SK-N-SH (cell line): ENCODE measurements at regions not wholly inside any gene's neighbourhood (a gene's known extent, or its start where the extent isn't known, plus 50 kb on each side); places are given as distances from the start of the nearest gene placed in this dataset.
A peak's percentile ranks its signal among the peaks of the same experiment; 100 is the strongest.

Source experiments
- FOSL2 ChIP-seq: IDR thresholded peaks from 2 replicates; pipeline ENCODE4 v1.4.0; 2012; ENCODE audit warnings: low read depth, mild to moderate bottlenecking, moderate library complexity, borderline replicate concordance
- SMC3 ChIP-seq: IDR thresholded peaks from 2 replicates; pipeline ENCODE4 v1.6.1; 2012; ENCODE audit warnings: low read depth, low read length, improper control_type of control experiment
- TF ChIP-seq, protein P1 (sequence below): fragments of 200-600 bp; sonication (generic); IDR thresholded peaks from 2 replicates; pipeline ENCODE4 v1.6.1; 2017; ENCODE audit warnings: antibody characterized with exemption, mild to moderate bottlenecking, moderate library complexity

DNA sequence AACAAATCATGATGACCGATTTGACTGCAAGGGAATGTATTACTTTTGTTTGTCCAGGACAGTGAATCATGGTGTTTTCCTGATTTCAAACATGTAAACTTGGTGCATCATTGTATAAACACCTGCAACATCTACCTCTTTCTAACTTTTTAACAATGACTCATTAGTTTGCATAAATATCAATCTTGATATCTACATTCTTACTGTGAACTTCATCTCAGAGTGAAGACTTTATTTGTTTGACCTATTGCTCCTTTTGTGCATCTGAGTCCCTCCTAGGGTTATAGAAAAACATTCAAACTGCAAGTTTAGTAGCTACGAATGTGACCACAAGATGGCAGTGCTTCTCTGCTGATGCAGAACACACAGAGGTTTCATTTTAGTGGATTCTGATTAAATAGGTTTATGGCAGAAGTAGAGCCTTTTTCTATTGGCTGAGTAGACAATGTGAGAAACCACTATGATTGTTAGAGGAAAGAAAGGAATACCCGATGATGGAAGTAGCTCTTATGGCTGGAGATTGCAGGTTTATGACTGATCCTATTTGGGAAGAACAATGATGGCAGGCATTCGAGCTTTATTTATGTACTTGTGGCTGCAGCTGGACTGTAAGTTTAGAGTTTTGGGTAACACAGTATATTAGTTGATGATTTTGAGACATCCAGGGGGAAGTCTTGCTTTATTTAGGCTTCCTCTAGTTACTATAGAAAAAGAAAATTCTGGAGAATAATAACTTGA, 244.2 kb upstream of the OR4E1 start:
- TF ChIP-seq FOSL2 (no peak), SMC3 (peak; percentile 19; the same call in 1 of the 2 replicates)
- TF ChIP-seq, protein P1, sequence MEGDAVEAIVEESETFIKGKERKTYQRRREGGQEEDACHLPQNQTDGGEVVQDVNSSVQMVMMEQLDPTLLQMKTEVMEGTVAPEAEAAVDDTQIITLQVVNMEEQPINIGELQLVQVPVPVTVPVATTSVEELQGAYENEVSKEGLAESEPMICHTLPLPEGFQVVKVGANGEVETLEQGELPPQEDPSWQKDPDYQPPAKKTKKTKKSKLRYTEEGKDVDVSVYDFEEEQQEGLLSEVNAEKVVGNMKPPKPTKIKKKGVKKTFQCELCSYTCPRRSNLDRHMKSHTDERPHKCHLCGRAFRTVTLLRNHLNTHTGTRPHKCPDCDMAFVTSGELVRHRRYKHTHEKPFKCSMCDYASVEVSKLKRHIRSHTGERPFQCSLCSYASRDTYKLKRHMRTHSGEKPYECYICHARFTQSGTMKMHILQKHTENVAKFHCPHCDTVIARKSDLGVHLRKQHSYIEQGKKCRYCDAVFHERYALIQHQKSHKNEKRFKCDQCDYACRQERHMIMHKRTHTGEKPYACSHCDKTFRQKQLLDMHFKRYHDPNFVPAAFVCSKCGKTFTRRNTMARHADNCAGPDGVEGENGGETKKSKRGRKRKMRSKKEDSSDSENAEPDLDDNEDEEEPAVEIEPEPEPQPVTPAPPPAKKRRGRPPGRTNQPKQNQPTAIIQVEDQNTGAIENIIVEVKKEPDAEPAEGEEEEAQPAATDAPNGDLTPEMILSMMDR: peak; percentile 89
